SHP77 (cell line): ENCODE measurements at regions not wholly inside any gene's neighbourhood (a gene's known extent, or its start where the extent isn't known, plus 50 kb on each side); places are given as distances from the start of the nearest gene placed in this dataset.

ENCODE experiments used
- DNase-seq, 2 experiments: peaks; one replicate each; lab custom pipeline; 2025; lab: John Stamatoyannopoulos, UW

GRCh38 chr13:89584058-89584620 lies 1763.3 kb upstream of the MIR17HG start:
- DNase-seq, result no peak

DNA sequence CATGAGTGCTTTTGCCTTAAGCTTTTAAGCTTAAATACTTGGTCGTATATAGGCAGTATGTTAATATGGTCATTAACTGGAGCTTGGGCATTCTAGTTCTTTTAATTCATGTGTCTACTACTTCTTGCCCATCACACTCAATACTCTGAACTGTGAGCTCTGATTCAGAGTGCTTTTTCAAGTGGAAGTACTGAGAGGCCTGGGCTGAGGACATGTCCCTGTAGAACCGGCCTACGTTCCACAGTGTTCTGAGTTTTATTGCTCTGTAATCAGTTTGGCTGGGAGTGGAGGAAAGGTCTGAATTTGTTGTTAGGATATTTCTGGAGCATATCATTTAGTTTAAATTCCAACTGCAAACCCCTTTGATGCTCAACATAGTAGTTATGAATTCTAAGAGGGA lies 1744.8 kb upstream of the MIR17HG start:
- DNase-seq, result no peak

GRCh38 chr13:89603187-89603586 lies 1744.3 kb upstream of the MIR17HG start:
- DNase-seq, result no peak

GRCh38 chr13:89609318-89609717 lies 1738.2 kb upstream of the MIR17HG start:
- DNase-seq, result no peak

GRCh38 chr13:89610331-89610730 lies 1737.2 kb upstream of the MIR17HG start:
- DNase-seq, result no peak

DNA sequence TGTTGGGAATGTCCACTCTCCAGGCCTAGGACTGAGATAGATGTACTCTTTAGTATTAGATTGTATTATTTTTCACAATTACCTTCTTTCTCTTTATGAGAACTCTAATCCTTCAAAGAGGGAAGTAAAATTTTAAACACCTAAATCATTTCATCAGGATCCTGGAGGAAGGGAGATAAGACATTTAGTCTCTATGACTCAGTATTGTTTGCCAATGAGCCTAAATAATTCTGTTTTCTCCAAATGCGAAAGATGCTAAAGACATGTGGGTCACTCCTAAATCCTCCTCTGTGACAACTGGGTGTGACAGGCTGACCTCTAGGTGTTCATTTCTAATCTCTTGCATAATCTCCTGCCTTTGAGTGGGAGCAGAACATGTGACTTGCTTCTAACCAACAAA lies 1736.6 kb upstream of the MIR17HG start:
- DNase-seq, result no peak

DNA sequence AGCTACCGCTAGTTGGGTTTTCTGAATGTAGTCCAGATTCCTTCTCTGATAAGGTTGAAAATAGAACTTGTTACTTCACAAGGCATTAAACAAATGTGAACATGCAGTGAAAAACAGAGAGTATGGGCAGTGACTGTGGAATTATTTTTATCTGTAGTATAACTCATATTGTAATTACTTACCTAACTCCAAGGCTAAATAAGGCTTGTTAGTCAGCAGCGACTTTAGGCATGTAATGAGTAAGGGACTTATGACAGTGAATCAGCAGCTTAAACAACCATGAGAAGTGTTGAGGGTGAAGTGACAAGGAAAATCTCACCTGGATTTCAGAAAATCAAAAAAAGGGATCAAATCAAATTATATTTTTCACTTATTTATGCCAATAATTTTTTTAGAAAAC lies 1719.5 kb upstream of the MIR17HG start:
- DNase-seq, result no peak

- DNase-seq, result no peak
Observed at GRCh38 chr13:89628567-89628966, 1718.9 kb upstream of the MIR17HG start.

GRCh38 chr13:89650226-89650625 lies 1697.3 kb upstream of the MIR17HG start:
- DNase-seq, result no peak

DNA sequence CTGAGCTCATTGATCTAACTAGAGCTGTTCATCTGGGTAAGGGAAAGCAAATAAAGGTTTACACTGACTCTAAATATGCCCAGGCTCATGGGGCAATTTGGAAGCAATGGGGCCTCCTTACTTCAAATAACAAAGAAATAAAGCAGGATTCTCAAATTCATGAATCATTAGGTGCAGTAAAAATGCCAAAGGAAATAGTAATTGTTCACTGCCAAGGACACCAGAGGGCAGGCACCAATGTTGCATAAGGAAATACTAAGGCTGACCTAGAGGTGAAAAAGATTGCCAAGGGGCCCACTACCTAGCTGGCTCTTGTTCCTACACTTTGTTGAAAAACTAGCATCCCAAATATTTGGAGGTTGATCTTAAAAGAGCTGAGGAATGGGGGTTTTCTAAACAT lies 1686.7 kb upstream of the MIR17HG start:
- DNase-seq, result no peak

GRCh38 chr13:89673789-89674311 lies 1673.6 kb upstream of the MIR17HG start:
- DNase-seq, result no peak

GRCh38 chr13:89678466-89679121 lies 1668.9 kb upstream of the MIR17HG start:
- DNase-seq, result no peak

DNA sequence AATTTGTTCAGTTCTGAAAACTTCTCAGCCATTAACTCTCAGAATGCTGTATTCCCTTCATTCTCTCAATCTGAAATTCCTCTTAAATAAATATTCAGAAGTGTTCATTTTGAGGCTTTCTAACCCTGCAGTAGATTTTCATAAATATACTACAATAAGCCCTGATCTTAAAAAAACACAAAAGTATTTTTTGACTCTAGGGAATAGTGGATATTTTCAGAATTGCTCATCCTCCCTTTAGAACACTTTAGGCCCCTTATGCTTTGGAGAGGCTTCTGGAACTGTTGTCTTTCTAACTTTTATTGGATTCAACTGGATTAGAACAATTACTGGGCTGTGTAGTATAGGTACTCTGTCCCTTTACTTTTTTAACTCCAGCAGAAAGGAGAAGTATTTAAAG lies 1662.6 kb upstream of the MIR17HG start:
- DNase-seq, result no peak

- DNase-seq, result no peak
Observed at GRCh38 chr13:89686171-89686570, 1661.3 kb upstream of the MIR17HG start.

GRCh38 chr13:89687066-89687465 lies 1660.4 kb upstream of the MIR17HG start:
- DNase-seq, result no peak

DNA sequence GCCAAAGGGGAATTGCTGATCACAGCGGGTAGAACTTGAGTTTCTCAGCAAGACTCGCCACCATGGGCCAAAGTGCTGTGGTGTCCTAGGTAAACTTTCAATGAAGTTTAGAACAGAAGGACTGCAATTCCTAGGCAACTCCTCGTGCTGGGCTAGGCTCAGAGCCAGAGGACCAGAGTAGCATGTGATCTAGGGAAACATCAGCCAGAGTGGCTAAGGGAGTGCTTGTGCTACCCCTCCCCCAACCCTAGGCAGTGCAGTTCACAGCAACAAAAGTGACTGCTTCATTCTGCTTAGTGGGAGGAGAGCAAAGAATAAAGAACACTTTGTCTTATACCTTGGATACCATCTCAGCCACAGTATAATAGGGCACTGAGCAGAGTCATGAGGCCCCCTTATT lies 1658.6 kb upstream of the MIR17HG start:
- DNase-seq, result no peak

GRCh38 chr13:89694451-89694850 lies 1653.0 kb upstream of the MIR17HG start:
- DNase-seq, result no peak

DNA sequence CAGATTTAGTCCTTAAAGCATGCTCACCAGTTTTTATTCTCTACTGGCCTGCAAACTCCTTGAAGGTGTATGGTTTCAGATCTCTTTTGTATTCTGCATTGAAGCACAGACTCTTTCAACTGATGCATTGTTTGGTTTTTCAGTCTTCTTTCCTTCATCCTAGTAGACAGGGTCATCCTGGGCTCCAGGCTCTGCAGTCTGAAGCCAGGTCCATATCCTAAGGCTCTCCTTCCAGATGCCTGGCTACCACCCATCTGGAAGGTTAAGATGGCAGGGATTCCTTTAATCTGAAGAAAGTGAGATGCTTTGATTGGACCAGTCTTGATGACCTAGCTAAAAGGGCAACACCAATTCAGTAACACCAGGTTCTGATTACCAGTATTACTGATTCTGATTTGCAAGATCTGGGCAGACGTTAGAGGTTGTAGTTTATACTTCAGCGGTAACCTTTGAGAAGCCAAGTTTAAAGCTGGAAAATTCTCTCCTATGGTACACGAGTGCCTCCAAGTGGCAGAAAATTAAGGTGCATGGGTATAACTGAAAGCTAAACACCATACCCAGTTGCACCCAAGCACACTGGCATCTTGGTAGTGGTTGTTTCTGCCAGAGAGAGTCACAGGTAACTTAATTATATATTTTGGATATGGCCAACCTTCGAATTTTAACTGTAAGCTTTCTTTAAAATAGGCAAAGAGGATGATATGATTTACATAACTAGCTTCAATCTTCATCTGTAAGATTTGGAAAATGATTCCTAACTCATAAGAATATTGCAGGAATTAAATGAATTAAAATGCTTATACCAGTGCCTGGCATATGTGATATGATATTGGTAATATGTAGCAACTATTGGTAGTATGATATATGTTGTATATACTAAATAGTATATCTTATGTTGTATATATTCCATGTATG lies 1651.9 kb upstream of the MIR17HG start:
- DNase-seq, result peak; percentile 26 to 65

DNA sequence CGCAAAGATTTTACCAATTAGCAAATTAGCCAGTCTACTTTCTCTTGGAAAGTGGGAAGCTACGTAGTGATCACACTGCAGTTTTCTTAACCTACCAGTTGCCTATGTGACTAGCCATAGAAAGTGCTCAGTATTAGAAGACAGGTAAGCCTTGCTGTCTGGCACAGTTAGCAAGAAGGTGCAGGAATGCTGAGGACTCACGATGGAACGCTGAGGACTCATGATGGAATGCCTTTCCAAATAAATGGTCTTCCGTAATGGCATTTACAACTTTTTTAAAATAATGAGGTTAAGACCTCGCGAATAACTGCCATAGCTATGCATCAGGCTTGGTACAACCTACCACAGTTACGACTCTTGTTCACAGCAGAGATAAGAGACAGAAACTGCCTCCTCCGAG lies 1645.6 kb upstream of the MIR17HG start:
- DNase-seq, result no peak

DNA sequence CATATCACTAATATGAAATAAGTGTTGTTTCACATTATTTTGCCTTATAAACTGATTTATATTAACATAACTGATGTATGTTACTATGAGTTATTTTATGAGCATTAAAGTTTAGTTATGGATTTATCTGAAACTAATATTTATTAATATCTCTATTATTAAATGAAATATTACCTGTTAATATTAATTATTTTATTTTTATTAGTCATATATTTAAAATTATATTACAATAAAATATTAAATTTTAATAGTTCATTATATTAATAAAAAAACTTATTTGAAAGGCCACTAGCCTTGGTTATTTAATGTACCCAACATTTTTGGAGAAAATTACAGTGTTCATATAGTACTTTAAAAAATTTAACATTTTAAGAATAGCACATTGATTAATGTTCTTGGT lies 1643.4 kb upstream of the MIR17HG start:
- no peak for DNase-seq

DNA sequence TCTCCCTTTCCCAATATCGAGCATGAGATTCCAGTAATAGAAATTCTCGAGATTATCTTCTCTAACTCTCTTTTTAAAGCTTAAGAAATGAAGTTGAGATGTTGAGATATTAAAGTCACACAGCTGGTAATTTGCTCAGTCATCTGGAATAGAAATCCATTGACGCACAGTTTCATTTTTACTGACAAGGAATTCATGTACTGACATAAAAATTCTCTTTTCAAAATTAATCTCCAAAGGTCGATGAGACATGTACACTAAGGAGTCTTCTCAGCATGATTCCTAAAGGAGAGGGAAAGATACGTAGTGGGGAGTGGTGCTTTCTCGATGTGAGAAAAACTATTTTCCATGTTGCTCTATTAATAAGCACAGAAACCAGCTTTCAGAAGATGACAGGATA lies 1639.5 kb upstream of the MIR17HG start:
- no peak for DNase-seq

- DNase-seq, result no peak
Observed at GRCh38 chr13:89721216-89721615, 1626.3 kb upstream of the MIR17HG start.
